SKM-1 treated with dmso at 0.1 percent for 144 hours (cell line): ENCODE measurements at regions not wholly inside any gene's neighbourhood (a gene's known extent, or its start where the extent isn't known, plus 50 kb on each side); places are given as distances from the start of the nearest gene placed in this dataset.

Experiments used
- DNase-seq: peaks from one replicate; lab custom pipeline; 2025; ENCODE audit not compliant: unreplicated experiment; lab: John Stamatoyannopoulos, UW

DNA sequence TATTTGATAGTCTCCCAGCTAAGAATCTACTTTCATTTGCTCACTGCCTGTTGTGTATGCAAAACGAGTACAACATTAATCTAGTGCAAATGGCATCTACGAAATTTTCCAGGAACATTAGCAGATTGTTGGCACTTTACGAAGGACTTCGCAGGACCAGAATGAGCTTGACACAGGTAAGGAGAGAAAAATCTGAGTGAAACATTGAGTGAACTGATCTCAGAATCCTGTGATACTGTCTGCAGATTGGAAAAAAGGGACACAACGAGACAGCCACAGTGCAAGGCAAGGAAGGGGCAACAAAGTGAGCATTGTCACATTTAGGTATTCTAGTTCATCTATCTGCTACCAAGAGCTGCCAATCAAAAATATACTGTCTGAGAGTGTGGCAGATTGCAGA lies 350.5 kb downstream of the ZNF608 start:
- no peak for DNase-seq

DNA sequence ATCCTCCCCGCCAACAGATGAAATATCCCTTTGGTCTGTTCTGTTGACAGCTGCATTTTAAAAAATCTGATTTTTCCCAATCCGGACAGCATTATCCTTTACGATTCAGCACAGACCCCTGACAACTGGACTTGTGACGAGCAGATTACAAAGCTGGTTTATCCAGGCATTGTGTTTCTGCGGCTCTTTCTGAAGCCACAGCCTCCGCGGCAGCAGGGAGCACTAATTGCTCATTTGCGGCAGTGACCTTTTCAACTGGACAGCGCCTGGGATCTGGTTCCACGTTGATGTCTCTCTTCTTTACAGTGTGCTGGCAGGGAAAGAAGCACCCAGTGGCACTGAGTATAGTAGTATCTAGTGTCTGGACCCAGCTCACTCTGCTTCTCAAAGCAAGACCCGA lies 351.2 kb downstream of the ZNF608 start:
- DNase-seq: no peak

DNA sequence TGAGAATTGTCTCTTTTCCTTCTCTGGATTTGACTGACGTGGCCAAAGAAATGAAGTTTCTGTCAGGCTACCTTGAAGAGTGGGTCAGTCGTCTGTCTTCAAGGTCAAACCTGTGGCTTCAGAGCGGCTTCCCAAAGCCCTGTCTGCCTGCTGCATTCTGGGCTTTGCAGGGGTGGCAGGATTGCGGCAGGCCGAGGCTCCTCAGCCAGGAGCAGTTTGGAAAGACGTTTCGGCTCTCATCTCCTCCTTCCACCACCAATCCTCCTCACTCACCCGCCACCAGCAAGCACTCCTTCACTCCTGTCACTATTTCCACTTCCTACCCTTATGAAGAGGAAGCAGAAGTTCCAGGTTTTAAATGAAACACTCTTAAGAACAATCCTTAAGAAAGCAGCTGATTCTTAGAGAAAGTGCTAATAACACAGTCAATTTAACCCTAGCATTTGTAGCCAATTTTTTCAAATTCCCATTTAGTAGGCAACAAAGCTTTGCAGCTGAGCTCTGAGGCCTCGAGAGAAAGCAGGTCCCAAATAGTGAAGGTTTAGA lies 351.7 kb downstream of the ZNF608 start:
- no peak for DNase-seq

DNA sequence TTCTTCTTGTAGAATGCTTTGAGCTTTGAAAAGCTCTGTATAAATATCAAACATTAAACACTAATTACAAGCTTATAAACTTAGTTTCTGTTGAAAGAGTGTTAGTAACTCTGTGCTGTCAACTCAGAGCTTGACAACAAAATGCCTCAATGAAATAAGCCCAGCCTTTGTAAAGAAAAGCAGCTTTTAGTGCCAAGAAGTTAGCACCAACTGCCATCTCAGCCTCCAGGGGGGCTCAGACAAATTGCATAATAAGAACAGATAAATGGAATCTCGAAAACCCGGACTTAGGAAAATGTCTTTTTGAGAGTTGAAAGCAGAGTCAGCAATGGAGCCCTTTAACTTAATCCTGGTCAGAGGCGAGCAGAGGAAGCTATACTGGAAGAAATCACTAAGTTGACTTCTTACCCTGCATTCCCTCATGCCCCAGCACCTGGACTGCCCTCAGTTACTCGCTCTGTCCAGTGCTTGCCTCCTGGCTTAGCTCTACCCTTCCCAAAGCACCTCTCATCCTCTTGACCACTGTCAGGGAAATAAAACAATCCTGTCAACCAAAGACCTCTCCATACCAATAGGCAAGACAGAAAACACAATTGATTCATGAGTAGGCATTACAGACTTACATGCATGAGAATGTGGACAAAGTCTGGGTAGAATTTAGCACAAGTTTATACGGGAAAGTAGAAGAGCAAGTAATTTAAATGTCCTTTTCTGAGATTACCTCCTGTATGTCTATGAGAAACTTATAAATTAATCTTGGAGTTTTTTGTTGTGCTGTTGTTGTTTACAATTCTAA lies 352.7 kb downstream of the ZNF608 start:
- no peak for DNase-seq

DNA sequence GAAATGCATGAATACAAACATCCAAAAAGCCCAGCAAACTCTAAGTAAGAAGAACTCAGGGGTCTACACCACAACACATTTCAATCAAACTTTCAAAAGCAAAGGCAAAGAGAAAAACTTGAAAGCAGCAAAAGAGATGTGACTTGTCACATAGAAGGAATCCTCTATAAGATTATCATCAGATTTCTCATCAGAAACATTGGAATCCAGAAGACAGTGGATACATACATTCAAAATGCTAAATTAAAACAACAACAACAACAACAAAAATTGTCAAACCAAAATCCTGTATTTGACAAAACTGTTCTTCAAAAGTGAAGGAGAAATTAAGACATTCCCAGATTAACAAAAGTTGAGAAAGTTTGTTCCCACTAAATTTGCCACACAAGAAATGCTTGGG lies 362.7 kb downstream of the ZNF608 start:
- no peak for DNase-seq

DNA sequence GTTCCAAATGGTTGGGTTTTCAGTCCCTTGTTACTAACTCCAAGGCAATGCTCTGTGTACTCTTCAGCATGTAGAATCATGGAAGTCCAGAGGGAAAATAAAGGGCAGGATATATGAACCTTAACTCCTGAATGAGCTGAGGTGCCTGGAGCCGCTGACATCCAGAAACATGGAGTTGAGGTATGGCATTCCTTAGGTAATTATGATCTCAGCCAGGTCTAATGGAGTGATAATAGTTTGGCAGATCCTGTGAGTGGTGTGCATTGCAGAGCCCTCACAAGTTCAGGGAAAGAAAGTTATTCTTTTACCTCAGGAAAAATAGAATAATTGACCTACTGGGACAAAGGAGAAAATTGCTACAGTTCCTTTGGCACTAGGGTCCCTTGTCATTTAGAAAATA lies 369.1 kb downstream of the ZNF608 start:
- no peak for DNase-seq

DNA sequence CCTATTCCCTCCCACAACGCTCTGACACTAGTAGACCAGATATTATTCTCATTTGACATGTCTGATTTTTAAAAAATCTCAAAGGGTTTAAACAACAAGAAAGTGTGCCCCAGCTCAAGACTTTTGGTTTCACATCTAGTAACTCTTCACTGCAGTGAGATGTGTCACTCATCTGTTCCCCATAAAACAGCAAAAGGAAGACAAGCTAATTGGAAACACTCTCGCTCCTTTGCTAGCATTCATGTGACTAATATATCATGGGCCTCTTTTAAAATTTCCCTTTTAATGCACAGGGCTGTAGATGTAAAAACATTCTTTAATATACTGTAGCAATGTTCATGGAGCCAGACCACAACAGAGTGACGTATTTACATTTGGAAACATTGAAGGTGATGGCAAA lies 372.6 kb downstream of the ZNF608 start:
- DNase-seq: no peak

DNA sequence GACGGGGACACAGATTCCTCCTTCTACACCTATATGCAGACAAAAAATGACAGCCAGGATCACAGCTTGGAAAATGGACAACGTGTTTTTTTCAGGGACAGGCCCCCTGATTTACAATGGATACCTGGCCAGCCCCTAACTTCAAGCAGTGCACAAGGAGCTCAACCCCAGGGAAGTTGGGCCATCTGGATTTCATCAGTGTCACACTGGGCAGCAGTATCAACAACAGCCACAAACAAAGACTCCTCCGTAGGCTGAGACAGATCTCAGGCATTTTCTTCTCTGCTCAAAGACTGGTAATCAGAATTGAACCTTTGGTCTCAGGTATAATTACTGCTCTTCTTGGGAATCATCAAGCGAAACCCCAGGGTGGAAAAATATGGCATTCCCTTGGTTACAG lies 374.0 kb downstream of the ZNF608 start:
- DNase-seq: no peak

DNA sequence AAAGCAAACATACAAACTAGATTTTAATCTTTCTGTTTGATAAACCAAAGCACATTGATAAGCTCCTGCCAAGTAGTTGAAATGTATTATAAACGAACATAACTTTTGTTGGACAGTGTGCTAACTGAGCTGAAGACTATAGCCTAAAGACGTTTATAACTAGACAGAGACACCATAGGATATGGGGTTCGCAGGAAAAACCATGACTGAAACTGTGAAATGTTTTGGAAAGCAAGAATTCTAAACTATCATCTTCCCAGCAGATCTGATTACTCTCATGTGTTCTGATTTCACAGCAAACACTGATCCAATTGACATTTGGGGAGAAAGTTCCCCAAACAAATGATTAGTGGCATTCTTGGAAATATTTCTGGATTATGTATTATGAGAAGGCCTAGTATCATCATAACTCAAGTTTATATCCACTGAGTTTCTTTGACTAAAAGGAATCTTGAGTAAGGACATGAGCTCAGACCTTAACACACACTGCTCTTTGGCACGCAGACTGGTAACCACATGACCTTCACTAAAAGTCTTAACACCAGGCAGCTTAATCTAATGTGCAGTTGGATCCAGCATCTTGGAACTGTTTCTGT lies 375.2 kb downstream of the ZNF608 start:
- no peak for DNase-seq

DNA sequence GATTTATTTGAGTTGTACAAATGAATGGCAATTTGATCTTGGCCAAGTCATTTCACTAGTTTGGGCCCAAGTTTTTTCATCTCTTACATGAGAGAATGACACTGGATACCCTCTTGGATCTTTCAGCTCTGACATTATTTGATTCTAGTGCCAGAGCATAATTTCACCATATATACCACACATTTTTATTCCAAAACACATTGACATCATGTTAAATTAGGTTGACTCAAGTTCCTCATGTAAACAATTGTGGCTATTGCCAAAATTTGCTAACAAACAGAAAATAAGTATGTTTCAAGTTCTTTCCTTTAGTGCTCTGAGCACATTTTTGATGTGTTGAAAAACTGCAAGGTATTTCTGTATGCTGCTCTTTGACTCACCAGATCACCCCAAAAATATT lies 375.8 kb downstream of the ZNF608 start:
- no peak for DNase-seq

DNA sequence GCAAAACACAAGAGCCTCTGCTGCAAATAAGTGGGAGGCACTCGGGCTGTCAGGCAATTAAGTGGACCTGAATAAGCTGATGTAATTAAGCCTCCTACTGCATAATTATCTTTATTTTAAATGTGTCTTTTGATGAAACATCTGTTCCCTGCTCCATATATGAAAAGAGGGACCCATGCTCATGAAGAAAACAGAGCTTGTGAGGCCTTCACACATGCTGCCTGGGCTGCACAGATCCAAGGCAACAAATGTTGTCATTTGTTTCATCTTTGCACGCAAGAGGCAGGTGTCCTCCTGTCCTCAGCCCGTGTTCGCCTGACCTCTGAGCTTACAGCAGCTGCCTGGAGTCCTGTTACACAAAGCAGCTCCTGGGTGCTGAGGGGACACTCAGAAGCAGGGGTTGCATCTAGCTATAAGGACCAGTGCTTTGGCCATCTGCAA lies 381.1 kb downstream of the ZNF608 start:
- DNase-seq: no peak

DNA sequence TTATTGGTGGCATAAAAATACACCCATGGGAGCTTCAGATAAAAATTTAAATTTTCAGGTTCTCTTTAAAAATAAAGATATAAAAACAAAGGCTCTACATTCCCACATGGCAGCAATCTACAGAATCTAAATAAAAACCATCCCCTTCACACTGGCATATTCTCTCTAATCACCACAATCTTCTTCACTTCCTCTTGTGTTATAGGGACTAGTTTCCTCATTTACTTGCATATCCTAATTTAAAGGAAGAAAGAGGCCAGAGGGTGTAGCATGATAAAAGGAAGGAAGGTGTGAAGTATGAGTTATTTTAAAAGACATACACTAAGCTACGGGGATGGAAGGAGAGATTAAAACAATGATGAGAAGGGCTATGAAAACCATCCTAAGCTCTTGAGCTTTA lies 390.5 kb downstream of the ZNF608 start:
- DNase-seq: peak; percentile 33

DNA sequence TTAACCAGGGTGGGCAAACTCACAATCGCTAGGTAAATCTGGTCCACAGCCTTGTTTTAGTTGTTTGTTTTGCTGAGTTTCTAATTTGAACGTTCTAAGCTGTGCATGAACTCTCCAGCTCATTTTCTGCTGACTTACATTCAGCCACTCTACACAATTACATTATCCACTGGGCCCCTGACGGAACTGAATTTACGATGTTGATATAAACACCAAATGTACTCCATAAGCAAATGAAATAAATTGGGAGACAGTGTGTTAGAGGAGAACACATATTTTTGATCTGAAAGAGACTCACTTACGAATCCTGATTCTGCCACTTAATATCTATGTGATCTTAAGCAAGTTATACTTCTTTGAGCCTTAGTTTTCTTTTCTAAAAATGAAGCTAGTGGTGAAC lies 393.4 kb downstream of the ZNF608 start:
- DNase-seq: no peak

DNA sequence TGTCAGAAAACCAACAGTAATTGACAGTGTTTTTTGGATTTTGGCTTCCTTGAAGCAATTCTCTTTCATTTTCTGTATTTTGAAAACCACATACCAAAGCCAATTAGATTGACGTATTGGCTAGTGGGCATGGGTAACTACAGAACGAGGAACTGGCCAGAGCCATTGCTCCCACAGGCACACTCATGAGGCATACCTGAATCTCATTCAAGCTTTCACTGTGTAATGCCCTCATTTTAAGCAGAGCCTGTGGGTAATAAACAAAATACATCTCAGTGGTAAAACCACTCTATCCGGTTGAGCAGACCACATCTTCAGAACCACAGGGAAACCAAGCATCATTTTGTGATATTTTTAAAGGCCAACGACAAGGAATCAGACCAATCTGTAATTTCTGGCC lies 394.1 kb downstream of the ZNF608 start:
- DNase-seq: no peak

DNA sequence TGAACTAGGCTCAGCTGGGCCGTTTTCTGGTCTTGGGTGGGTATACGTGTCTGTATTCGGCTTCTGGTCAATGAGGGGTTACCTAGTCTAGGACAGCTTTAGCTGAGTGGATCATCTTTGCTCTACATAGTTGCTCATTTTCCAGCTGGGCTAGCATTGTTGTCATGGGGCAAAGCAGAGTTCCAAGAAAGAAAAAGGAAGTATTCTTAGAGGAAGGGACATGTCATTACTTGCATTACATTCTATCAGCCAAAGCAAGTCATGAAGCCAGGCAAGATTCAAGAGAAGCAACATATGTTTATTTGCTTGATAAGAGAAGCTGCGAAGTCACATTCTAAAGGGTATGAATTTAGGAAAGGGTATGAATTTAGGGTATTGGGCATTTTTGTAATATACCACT lies 396.5 kb downstream of the ZNF608 start:
- no peak for DNase-seq

DNA sequence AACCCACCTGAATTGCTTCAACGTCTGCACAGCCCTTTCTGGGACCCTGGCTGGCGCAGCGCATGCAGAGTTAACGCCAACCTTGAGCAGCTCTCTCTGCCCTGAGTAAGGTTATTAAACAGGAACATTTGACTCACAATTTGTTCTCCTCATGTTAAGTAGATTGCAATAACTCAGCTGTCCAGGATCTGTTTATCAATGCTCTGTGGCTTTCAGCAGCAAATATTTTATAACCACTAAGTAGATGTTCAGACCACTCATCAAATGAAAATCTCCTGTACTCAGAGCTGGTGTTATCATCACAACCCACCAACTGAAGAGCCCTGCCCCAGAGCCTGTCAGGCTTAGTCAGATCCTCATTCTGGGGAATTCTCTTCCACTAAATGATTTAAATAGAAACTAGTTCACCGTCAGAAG lies 403.0 kb downstream of the ZNF608 start:
- no peak for DNase-seq

DNA sequence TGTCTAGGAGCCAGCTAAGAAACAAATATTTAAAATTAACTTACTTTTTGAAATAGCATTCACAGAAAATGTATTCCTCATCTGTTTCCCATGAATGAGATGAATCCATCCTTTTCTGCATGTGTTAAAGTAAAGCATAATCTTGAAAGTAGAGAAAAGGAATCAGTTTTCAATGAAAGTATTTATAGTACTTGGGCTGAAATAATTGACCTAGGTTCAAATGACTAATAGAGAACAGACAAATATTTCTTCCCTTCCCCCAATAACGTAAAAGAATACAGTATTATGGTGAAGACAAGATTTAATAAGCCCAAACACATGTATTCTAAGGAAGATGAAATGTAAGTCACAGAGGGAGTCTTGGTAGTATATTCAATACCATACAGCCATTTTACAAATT lies 403.5 kb downstream of the ZNF608 start:
- DNase-seq: no peak

DNA sequence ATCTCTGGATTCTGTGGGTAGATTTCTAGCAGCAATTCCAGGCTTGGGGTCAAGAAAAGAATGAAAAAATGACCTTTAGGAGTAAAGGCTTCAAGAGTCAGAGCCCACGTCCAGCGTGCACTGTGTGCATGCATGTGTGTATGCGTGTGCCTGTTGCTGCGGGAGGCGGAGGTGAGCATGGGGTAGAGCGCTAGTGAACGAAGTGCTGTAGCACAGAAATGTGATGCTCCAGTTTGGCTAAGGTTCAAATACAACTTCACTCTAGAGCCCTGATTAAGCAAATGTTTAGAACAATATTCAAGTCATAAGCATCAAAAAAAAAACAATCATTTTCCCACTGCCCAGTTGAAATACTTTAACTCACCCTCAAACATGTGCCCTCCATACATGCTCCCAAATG lies 403.9 kb downstream of the ZNF608 start:
- DNase-seq: no peak

DNA sequence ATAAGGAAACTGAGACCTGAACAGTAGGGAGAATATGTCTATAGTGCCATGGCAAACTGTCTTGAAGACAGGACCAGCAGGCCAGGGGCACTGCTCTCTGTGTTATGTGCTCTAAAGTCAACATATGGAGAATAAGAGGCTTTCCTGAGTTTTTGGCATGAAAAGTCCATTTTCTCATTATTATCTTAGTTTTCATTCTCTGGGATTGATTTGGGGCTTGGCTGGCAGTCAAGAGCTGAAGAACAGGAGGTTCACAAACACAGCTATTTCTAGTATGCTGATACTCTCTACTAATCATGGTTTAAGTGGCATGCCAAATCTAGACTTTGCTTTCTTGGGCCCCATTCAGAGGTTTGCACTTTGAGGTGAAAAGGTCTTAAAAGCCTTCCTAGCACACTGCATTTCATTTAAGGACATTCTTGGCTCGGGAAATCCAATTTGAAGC lies 404.4 kb downstream of the ZNF608 start:
- DNase-seq: no peak

DNA sequence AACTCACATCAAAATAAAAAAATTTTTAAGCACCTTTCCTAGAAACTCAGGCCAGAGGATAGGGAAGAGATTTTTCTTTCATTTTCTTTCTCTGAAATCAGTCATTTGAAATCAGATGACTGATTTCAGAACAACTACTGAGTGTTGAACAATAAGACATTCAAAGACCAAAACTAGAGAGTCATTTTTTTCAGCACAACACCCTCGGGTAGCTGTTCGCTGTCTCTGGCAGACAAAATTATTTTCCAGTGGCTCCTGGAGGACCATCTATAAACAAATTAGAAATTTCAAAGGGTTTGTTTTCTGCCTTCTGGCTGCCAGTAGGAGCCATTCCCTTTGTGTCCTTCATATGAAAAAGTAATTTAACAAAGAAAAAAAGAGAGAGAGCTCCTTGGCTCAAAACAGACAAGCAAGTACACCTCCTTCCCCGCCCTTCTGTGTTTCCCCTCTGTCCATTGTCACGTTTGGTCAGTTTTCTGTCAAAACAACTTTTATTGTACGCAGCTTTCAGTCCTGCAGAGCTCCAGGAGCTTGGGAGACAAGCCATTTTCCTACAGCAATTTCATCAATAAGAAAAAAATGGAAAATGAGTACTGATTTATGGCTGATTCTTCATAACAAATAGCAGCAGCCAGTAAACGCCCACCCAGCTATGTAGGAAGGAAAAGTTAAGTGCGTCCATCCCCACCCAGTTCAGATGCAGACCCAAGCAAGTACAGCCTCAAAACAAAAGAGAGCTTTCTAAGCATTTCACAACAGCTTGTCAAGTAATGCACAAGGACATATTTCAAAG lies 405.2 kb downstream of the ZNF608 start:
- no peak for DNase-seq

DNA sequence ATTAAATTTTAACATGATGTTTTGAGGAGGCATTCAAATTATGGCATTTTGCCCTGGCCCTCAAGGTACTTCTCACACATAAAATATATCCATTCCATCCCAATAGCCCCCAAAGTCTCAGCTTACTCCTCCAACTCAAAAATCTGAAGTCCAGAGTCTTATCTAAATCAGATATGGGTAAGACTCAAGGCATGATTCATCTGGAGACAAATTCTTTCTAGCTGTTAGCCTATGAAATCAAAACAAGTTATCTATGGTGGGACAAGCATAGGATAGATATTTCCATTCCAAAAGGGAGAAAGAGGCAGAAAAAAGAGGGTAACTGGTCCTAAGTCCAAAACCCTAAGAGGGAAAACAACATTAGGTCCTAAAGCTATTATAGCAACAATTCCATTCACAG lies 408.4 kb downstream of the ZNF608 start:
- DNase-seq: no peak
